ENCODE measurements at regions not wholly inside any gene's neighbourhood (a gene's known extent, or its start where the extent isn't known, plus 50 kb on each side); places are given as distances from the start of the nearest gene placed in this dataset.
"Not testable (repeated sequence)": the region's sequence is repeated elsewhere in the genome, so short reads cannot be mapped to it uniquely, and the experiment has no call there.

GRCh38 chr9:94387338-94388010 lies 59.0 kb upstream of the NUTM2F start:
- H3K4me1 ChIP-seq (ENCODE audit: low read depth); H3K36me3 ChIP-seq; H3K27me3 ChIP-seq; H3K4me3 ChIP-seq; DNase-seq (ENCODE audit: low read depth in 1 of 2, low spot score in 1 of 2); H3K9me3 ChIP-seq (ENCODE audit: low read depth): not testable (repeated sequence)
- H3K27ac ChIP-seq: peak overlapping the region; percentile 75

DNA sequence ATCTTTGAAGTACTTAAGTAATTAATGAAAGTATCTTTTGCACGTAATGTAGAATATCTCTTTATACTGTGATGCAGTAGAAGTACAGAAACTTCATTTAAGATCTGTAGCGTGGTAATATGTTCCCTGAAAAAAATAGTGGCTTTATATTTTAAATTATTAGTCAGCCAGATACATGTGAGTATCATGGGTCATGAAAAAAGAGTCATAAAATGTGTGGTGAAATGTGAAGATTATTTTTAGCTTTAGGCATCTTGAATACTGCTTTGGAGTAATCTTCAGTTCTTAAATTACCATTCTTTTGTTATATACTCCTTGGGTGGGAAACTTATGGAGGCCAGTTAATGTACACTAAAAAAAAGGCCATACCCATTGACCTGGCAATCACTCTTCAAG lies 59.6 kb upstream of the NUTM2F start:
- H3K9me3 ChIP-seq (ENCODE audit: low read depth); H3K27me3 ChIP-seq; DNase-seq (ENCODE audit: low read depth in 1 of 2, low spot score in 1 of 2); H3K4me3 ChIP-seq; H3K4me1 ChIP-seq (ENCODE audit: low read depth); H3K36me3 ChIP-seq; H3K27ac ChIP-seq: not testable (repeated sequence)

- H3K4me1 ChIP-seq (ENCODE audit: low read depth): not testable (repeated sequence)
These were observed 62.1 kb upstream of the NUTM2F start for GRCh38 chr9:94390425-94391098.

DNA sequence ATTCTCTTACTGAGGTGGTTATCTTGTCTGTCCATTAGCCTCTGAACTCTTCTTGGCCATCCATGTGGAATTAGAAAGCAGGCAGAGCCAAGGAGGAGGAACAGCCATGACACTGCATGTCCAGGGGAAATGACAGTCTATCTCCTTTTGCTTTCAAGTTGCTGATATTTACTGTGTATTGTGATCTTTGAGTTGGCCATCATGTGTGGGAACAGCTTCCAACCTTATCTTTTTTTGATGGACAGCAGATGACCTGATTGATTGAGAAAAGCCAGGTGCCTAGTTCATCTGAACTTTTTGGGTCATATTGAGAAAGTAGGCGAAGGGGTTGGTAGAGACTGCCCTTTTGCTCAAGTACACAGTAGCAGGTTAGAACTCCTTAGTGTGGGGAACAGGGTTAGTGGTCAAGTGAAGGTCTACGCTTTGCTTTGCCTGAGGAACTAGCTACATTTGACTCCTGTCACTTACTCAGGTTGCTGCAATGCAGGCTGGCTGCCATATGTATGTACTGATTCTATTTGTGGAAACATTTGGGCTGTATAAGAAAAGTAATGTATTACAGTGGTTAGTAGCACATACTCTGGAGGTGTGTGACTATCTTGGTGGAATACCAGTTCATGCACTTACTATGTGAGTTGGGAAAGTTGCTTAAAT lies 64.7 kb upstream of the NUTM2F start:
- H3K27me3 ChIP-seq; H3K9me3 ChIP-seq (ENCODE audit: low read depth); H3K27ac ChIP-seq; H3K36me3 ChIP-seq; DNase-seq (ENCODE audit: low read depth in 1 of 2, low spot score in 1 of 2); H3K4me3 ChIP-seq; H3K4me1 ChIP-seq (ENCODE audit: low read depth): not testable (repeated sequence)

More at GRCh38 chr9:94390425-94391098, 62.1 kb upstream of the NUTM2F start:
- H3K9me3 ChIP-seq (ENCODE audit: low read depth); DNase-seq (ENCODE audit: low read depth in 1 of 2, low spot score in 1 of 2); H3K4me3 ChIP-seq; H3K36me3 ChIP-seq; H3K27ac ChIP-seq; H3K27me3 ChIP-seq: not testable (repeated sequence)

- not testable (repeated sequence) for DNase-seq (ENCODE audit: low read depth in 1 of 2, low spot score in 1 of 2); H3K27me3 ChIP-seq; H3K9me3 ChIP-seq (ENCODE audit: low read depth); H3K4me1 ChIP-seq (ENCODE audit: low read depth); H3K4me3 ChIP-seq; H3K36me3 ChIP-seq; H3K27ac ChIP-seq
These were observed 69.4 kb upstream of the NUTM2F start for GRCh38 chr9:94397766-94398379.

GRCh38 chr9:94400461-94400860 lies 72.0 kb upstream of the NUTM2F start:
- not testable (repeated sequence) for H3K9me3 ChIP-seq (ENCODE audit: low read depth); H3K4me3 ChIP-seq; H3K36me3 ChIP-seq; H3K27ac ChIP-seq; H3K27me3 ChIP-seq; H3K4me1 ChIP-seq (ENCODE audit: low read depth)
- peak in 1 of 2 donors; percentile 54 for DNase-seq (ENCODE audit: low read depth in 1 of 2, low spot score in 1 of 2)

- not testable (repeated sequence) for DNase-seq (ENCODE audit: low read depth in 1 of 2, low spot score in 1 of 2); H3K4me3 ChIP-seq; H3K36me3 ChIP-seq; H3K4me1 ChIP-seq (ENCODE audit: low read depth); H3K27ac ChIP-seq; H3K27me3 ChIP-seq; H3K9me3 ChIP-seq (ENCODE audit: low read depth)
These were observed 74.4 kb upstream of the NUTM2F start for GRCh38 chr9:94402795-94403194.

GRCh38 chr9:94403571-94403970 lies 75.1 kb upstream of the NUTM2F start:
- H3K9me3 ChIP-seq (ENCODE audit: low read depth); H3K27ac ChIP-seq; H3K36me3 ChIP-seq; H3K4me3 ChIP-seq; H3K4me1 ChIP-seq (ENCODE audit: low read depth); H3K27me3 ChIP-seq: not testable (repeated sequence)
- peak in 1 of 2 donors; percentile 66 for DNase-seq (ENCODE audit: low read depth in 1 of 2, low spot score in 1 of 2)

DNA sequence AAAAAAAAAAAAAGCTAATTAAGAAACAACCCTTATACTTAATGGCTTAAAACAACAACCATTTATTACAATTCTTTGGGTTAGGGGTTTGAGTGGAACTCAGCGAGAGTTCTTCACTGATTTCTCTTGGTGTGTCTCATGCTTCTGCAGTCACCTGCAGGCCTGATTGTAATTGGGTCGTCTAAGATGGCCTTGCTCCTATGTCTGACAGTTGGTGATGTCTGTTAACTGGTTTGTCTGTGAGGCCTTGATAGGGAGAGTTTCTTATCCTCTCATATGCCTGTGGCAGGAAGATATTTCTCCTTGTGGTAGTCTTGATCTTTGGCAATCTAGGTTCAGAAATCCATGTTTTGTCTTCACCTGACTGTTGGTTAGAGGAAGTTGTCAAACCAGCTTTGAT lies 85.2 kb upstream of the NUTM2F start:
- H3K9me3 ChIP-seq (ENCODE audit: low read depth); H3K27me3 ChIP-seq; H3K4me1 ChIP-seq (ENCODE audit: low read depth); H3K27ac ChIP-seq; H3K4me3 ChIP-seq; H3K36me3 ChIP-seq; DNase-seq (ENCODE audit: low read depth in 1 of 2, low spot score in 1 of 2): not testable (repeated sequence)

DNA sequence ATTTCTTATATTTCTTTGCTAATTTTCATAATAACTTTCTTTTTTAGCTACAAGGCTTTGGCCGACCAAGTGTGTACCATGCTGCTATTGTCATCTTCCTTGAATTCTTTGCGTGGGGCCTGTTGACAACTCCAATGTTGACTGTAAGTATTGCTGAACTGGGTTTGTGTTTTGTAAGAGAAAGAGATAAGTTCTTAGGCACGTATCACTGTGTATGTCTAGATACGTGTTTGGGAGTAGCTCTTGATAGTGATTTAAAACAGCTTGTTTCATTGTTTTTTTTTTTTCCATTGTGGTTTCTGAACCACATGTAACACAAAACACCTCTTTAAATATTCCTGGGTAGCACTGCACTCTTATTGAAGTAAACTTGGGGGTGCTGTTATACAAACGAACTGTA lies 86.7 kb upstream of the NUTM2F start:
- peak in 1 of 2 donors; percentile 56 for DNase-seq (ENCODE audit: low read depth in 1 of 2, low spot score in 1 of 2)
- not testable (repeated sequence) for H3K9me3 ChIP-seq (ENCODE audit: low read depth); H3K36me3 ChIP-seq; H3K27me3 ChIP-seq; H3K27ac ChIP-seq; H3K4me1 ChIP-seq (ENCODE audit: low read depth); H3K4me3 ChIP-seq

GRCh38 chr9:94420098-94420497 lies 91.7 kb upstream of the NUTM2F start:
- peak in 1 of 2 donors; percentile 28 for DNase-seq (ENCODE audit: low read depth in 1 of 2, low spot score in 1 of 2)
- H3K36me3 ChIP-seq; H3K4me1 ChIP-seq (ENCODE audit: low read depth); H3K4me3 ChIP-seq; H3K9me3 ChIP-seq (ENCODE audit: low read depth); H3K27me3 ChIP-seq: not testable (repeated sequence)
- peak overlapping the region; percentile 17 for H3K27ac ChIP-seq

DNA sequence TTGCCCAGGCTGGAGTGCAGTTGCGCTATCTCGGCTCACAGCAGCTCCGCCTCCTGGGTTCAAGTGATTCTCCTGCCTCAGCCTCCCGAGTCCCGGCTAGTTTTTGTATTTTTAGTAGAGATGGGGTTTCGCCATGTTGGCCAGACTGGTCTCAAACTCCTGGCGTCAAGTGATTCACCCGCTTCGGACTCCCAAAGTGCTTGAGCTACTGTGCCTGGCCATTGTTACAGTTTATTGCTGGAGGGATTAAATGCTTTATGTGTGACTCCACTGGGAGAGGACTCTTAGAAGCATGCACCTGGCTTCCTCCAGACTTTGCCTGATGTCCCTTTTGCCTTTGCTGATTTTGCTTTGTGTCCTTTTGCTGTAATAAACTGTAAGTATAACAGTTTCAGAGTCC lies 93.5 kb upstream of the NUTM2F start:
- not testable (repeated sequence) for H3K4me1 ChIP-seq (ENCODE audit: low read depth); DNase-seq (ENCODE audit: low read depth in 1 of 2, low spot score in 1 of 2); H3K9me3 ChIP-seq (ENCODE audit: low read depth); H3K36me3 ChIP-seq; H3K4me3 ChIP-seq; H3K27ac ChIP-seq; H3K27me3 ChIP-seq

DNA sequence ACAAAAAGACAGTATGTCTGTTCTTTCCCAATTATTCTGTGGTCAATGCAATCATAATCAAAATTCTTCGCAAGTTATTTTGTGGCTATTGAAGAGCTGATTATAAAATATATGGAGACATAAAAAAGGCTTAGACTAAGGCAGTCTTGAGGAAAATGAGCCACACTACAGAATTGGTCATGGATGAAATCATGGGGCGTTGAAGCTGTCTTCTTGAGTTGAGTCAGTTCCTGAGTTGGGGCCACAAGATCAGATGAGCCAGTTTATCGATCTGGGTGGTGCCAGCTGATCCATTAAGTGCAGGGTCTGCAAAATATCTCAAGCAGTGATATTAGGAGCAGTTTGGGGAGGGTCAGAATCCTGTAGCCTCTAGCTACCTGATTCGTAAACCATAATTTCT lies 96.9 kb upstream of the NUTM2F start:
- H3K9me3 ChIP-seq (ENCODE audit: low read depth); H3K36me3 ChIP-seq; H3K4me3 ChIP-seq; H3K27me3 ChIP-seq; H3K27ac ChIP-seq; DNase-seq (ENCODE audit: low read depth in 1 of 2, low spot score in 1 of 2); H3K4me1 ChIP-seq (ENCODE audit: low read depth): not testable (repeated sequence)

- not testable (repeated sequence) for H3K9me3 ChIP-seq (ENCODE audit: low read depth); H3K36me3 ChIP-seq; H3K27me3 ChIP-seq; H3K27ac ChIP-seq; H3K4me3 ChIP-seq; DNase-seq (ENCODE audit: low read depth in 1 of 2, low spot score in 1 of 2); H3K4me1 ChIP-seq (ENCODE audit: low read depth)
These were observed 108.7 kb upstream of the NUTM2F start for GRCh38 chr9:94437128-94437527.

All from cardiac muscle cell (in vitro differentiated cells and primary cell).